SK-N-SH (cell line): ENCODE measurements at regions not wholly inside any gene's neighbourhood (a gene's known extent, or its start where the extent isn't known, plus 50 kb on each side); places are given as distances from the start of the nearest gene placed in this dataset.

Source experiments
- CTCF ChIA-PET: fragments of 300-600, 350-600 bp; formaldehyde crosslinking; extraction: SDS; loops from one replicate; lab custom pipeline; 2021; lab: Yijun Ruan, JAX
- POLR2A ChIA-PET: fragments of 350-600 bp; sonication (Branson Sonifier 250); formaldehyde crosslinking; extraction: SDS; loops from one replicate; lab custom pipeline; 2020; ENCODE audit warnings: antibody characterized with exemption, inconsistent platforms; lab: Yijun Ruan, JAX
- DNase-seq: peaks from one replicate; pipeline ENCODE4 v3.0.0; 2012
- H2AFZ ChIP-seq: fragments of 200-600 bp; sonication (generic); 2 replicates; pipeline ENCODE4 v1.8.1; 2016; ENCODE audit warnings: antibody characterized with exemption, mild to moderate bottlenecking, low read depth
- H3F3A ChIP-seq: fragments of 200-600 bp; sonication (generic); replicated peaks from 2 replicates; pipeline ENCODE3; 2016; ENCODE audit warnings: antibody characterized with exemption, mild to moderate bottlenecking; ENCODE audit not compliant: insufficient read depth
- H3K27ac ChIP-seq, 2 experiments: fragments of 200-500 bp in 1 of 2; fragments of 200-600 bp in 1 of 2; sonication (Bioruptor generic) in 1 of 2; sonication (generic), shearing (Covaris generic) in 1 of 2; 2 replicates each; pipeline versions ENCODE4 v1.5.1 to v1.6.1; 2014 to 2016; ENCODE audit warnings: low read depth in 2 of 2, inconsistent platforms in 1 of 2, low read length in 1 of 2, mild to moderate bottlenecking in 1 of 2, mixed read lengths in 1 of 2
- H3K27me3 ChIP-seq: fragments of 200-600 bp; sonication (generic), shearing (Covaris generic); 2 replicates; pipeline ENCODE4 v1.6.1; 2016; ENCODE audit warnings: mixed run types; ENCODE audit not compliant: insufficient read depth
- H3K36me3 ChIP-seq, 2 experiments: fragments of 200-500 bp in 1 of 2; fragments of 200-600 bp in 1 of 2; sonication (Bioruptor generic) in 1 of 2; sonication (generic) in 1 of 2; replicated peaks in 1 of 2; 2 replicates each; pipeline versions ENCODE3 to v1.5.1; 2014 to 2016; ENCODE audit warnings: low read length in 1 of 2, mild to moderate bottlenecking in 1 of 2; ENCODE audit not compliant: insufficient read depth in 2 of 2, control insufficient read depth in 1 of 2
- H3K4me1 ChIP-seq, 2 experiments: fragments of 200-500 bp in 1 of 2; fragments of 200-600 bp in 1 of 2; sonication (Bioruptor generic) in 1 of 2; sonication (generic), shearing (Covaris generic) in 1 of 2; 2 replicates each; pipeline versions ENCODE4 v1.5.1 to v1.6.1; 2014 to 2016; ENCODE audit warnings: low read depth in 1 of 2, low read length in 1 of 2, mixed run types in 1 of 2; ENCODE audit not compliant: insufficient read depth in 2 of 2, control insufficient read depth in 1 of 2
- H3K4me2 ChIP-seq: fragments of 200-600 bp; sonication (generic), shearing (Covaris generic); 2 replicates; pipeline ENCODE4 v1.6.1; 2017; ENCODE audit warnings: mixed run types
- H3K4me3 ChIP-seq, 2 experiments: fragments of 200-500 bp in 1 of 2; fragments of 200-600 bp in 1 of 2; sonication (Bioruptor generic) in 1 of 2; sonication (generic), shearing (Covaris generic) in 1 of 2; 2 replicates each; pipeline versions ENCODE4 v1.5.1 to v1.8.1; 2014 to 2016; ENCODE audit warnings: low read depth in 2 of 2, inconsistent platforms in 1 of 2, low read length in 1 of 2, mild to moderate bottlenecking in 1 of 2, mixed read lengths in 1 of 2, moderate library complexity in 1 of 2
- H3K79me2 ChIP-seq: fragments of 200-600 bp; sonication (generic); 2 replicates; pipeline ENCODE4 v1.8.1; 2017; ENCODE audit warnings: mild to moderate bottlenecking; ENCODE audit not compliant: insufficient read depth
- H3K9ac ChIP-seq: fragments of 200-600 bp; sonication (generic); 2 replicates; pipeline ENCODE4 v1.6.1; 2017; ENCODE audit warnings: mixed run types
- H3K9me2 ChIP-seq: fragments of 200-600 bp; sonication (generic); 2 replicates; pipeline ENCODE4 v1.6.1; 2017; ENCODE audit warnings: mixed run types
- H3K9me3 ChIP-seq: fragments of 200-600 bp; sonication (generic); 2 replicates; pipeline ENCODE4 v1.6.1; 2017; ENCODE audit warnings: mixed run types, mild to moderate bottlenecking, moderate library complexity
- H4K20me1 ChIP-seq: fragments of 200-600 bp; sonication (generic); 2 replicates; pipeline ENCODE4 v1.6.1; 2017; ENCODE audit warnings: mild to moderate bottlenecking, mixed run types; ENCODE audit not compliant: insufficient read depth
- CHD2 ChIP-seq: fragments of 150-350 bp; IDR thresholded peaks from 2 replicates; pipeline ENCODE4 v1.6.1; 2018; ENCODE audit warnings: low read length; ENCODE audit not compliant: partially characterized antibody
- CTCF ChIP-seq: fragments of 200-600 bp; sonication (generic); IDR thresholded peaks from 2 replicates; pipeline ENCODE4 v1.6.1; 2017; ENCODE audit warnings: antibody characterized with exemption, mild to moderate bottlenecking, moderate library complexity
- EP300 ChIP-seq, 2 experiments: IDR thresholded peaks; 2 replicates each; pipeline versions ENCODE4 v1.4.0 to v1.6.1; 2012; ENCODE audit warnings: borderline replicate concordance in 1 of 2, low read depth in 1 of 2, low read length in 1 of 2
- GATA2 ChIP-seq: sonication (generic); formaldehyde crosslinking; IDR thresholded peaks from 2 replicates; pipeline ENCODE4 v1.5.0; 2020; ENCODE audit warnings: mild to moderate bottlenecking, missing genetic modification reagents
- MXI1 ChIP-seq: IDR thresholded peaks from 2 replicates; pipeline ENCODE4 v1.6.1; 2012; ENCODE audit warnings: mild to moderate bottlenecking, low read depth, low read length, improper control_type of control experiment
- NFIC ChIP-seq: IDR thresholded peaks from 2 replicates; pipeline ENCODE4 v1.4.0; 2012; ENCODE audit warnings: borderline replicate concordance
- NRF1 ChIP-seq: IDR thresholded peaks from 2 replicates; pipeline ENCODE4 v1.6.1; 2012; ENCODE audit warnings: low read depth, mild to moderate bottlenecking, low read length
- RAD21 ChIP-seq: IDR thresholded peaks from 2 replicates; pipeline ENCODE4 v1.6.1; 2012; ENCODE audit warnings: mild to moderate bottlenecking, low read length
- RFX5 ChIP-seq: IDR thresholded peaks from 2 replicates; pipeline ENCODE4 v1.6.1; 2012; ENCODE audit warnings: mild to moderate bottlenecking, improper control_type of control experiment, low read length
- SIN3A ChIP-seq: IDR thresholded peaks from 2 replicates; pipeline ENCODE4 v1.6.1; 2012; ENCODE audit warnings: low read depth, mild to moderate bottlenecking, low read length, moderate library complexity, borderline replicate concordance
- TCF12 ChIP-seq: IDR thresholded peaks from 2 replicates; pipeline ENCODE4 v1.4.0; 2012
- TEAD4 ChIP-seq: IDR thresholded peaks from 2 replicates; pipeline ENCODE4 v1.4.0; 2012; ENCODE audit warnings: mild to moderate bottlenecking, borderline replicate concordance; ENCODE audit not compliant: insufficient read depth
- USF1 ChIP-seq: IDR thresholded peaks from 2 replicates; pipeline ENCODE4 v1.4.0; 2012; ENCODE audit warnings: low read depth, borderline replicate concordance
- USF2 ChIP-seq: fragments of 150-350 bp; IDR thresholded peaks from 2 replicates; pipeline ENCODE4 v1.6.1; 2017; ENCODE audit warnings: antibody characterized with exemption, low read length, low read depth, borderline replicate concordance
- WGBS: methylation state at CpG from one replicate; pipeline ENCODE4 v1.1.6; 2017; ENCODE audit warnings: low lambda C conversion rate; 5-methylcytosine and 5-hydroxymethylcytosine counted together
- TF ChIP-seq, protein P1 (sequence below): IDR thresholded peaks from 2 replicates; pipeline ENCODE4; 2012

- Histone ChIP-seq H3K9ac (no peak overlapping the region), H3K4me1 (peaks cover 0 to 4% of the 10 kb centered on the region in 2 experiments; a peak in 1 of 4 replicates), H3K27me3 (peaks cover 36% of the 10 kb centered on the region), H3K4me3 (no peak overlapping the region), H3K9me3 (no peaks in the 10 kb centered on the region), H3K79me2 (no peaks in the 10 kb centered on the region)
- CTCF ChIA-PET, result no interaction called here
- TF ChIP-seq TEAD4 (no peak), USF2 (no peak), MXI1 (no peak), SIN3A (no peak), RAD21 (no peak), NFIC (no peak), RFX5 (no peak), CTCF (no peak), TCF12 (no peak), GATA2 (no peak), USF1 (no peak), CHD2 (no peak), NRF1 (no peak), EP300 (IDR thresholded peaks at IDR 0.05; ENCODE audit: borderline replicate concordance in 1 of 2, low read depth in 1 of 2, low read length in 1 of 2) (no peak)
- TF ChIP-seq, protein P1, sequence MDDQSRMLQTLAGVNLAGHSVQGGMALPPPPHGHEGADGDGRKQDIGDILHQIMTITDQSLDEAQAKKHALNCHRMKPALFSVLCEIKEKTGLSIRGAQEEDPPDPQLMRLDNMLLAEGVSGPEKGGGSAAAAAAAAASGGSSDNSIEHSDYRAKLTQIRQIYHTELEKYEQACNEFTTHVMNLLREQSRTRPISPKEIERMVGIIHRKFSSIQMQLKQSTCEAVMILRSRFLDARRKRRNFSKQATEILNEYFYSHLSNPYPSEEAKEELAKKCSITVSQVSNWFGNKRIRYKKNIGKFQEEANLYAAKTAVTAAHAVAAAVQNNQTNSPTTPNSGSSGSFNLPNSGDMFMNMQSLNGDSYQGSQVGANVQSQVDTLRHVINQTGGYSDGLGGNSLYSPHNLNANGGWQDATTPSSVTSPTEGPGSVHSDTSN, result no peak
- TF ChIP-seq, all 33 proteins: peak for 0
- Histone ChIP-seq H3K27ac (no peak overlapping the region), H3K4me2 (no peak overlapping the region), H3K9me2 (no peaks in the 10 kb centered on the region), H4K20me1 (no peaks in the 10 kb centered on the region), H2AFZ (no peak overlapping the region), H3K36me3 (no peaks in the 10 kb centered on the region), H3F3A (no peaks in the 10 kb centered on the region)
- POLR2A ChIA-PET, result no interaction called here
- DNase-seq, result peak; percentile 1
- 48% methylated on average over 12 of the region's 12 CpGs for WGBS
These were observed 201.5 kb upstream of the CAND1 start for GRCh38 chr12:67067453-67068203.
